HepG2 (cell line): ENCODE measurements at regions not wholly inside any gene's neighbourhood (a gene's known extent, or its start where the extent isn't known, plus 50 kb on each side); places are given as distances from the start of the nearest gene placed in this dataset.

Experiments
- EZH2 ChIP-seq: conservative IDR thresholded peaks from 2 replicates; pipeline ENCODE4 v1.6.1; 2012; ENCODE audit warnings: mild to moderate bottlenecking, low read depth, low read length, moderate library complexity
- ZFYVE20 ChIP-seq: sonication (generic); formaldehyde crosslinking; IDR thresholded peaks from 2 replicates; pipeline ENCODE4 v1.8.0; 2023; ENCODE audit warnings: low read depth, mild to moderate bottlenecking, moderate library complexity, missing genetic modification reagents, borderline replicate concordance
- ZNF354B ChIP-seq: sonication (generic); formaldehyde crosslinking; IDR thresholded peaks from 2 replicates; pipeline ENCODE4 v1.8.0; 2022; ENCODE audit warnings: mild to moderate bottlenecking, missing genetic modification reagents
- ZNF549 ChIP-seq: sonication (generic); formaldehyde crosslinking; IDR thresholded peaks from 2 replicates; pipeline ENCODE4 v1.5.0; 2020; ENCODE audit warnings: missing genetic modification reagents
- TF ChIP-seq, protein P1 (sequence below): sonication (generic); formaldehyde crosslinking; IDR thresholded peaks from 2 replicates; pipeline ENCODE4 v1.5.0; 2020; ENCODE audit warnings: mild to moderate bottlenecking, missing genetic modification reagents, moderate library complexity
- TF ChIP-seq, protein P2 (sequence below): sonication (generic); formaldehyde crosslinking; IDR thresholded peaks from 2 replicates; pipeline ENCODE4 v1.4.0; 2020; ENCODE audit warnings: missing genetic modification reagents
- TF ChIP-seq, protein P3 (sequence below): sonication (generic); formaldehyde crosslinking; IDR thresholded peaks from 2 replicates; pipeline ENCODE4 v1.4.0; 2020; ENCODE audit warnings: mild to moderate bottlenecking, missing genetic modification reagents

DNA sequence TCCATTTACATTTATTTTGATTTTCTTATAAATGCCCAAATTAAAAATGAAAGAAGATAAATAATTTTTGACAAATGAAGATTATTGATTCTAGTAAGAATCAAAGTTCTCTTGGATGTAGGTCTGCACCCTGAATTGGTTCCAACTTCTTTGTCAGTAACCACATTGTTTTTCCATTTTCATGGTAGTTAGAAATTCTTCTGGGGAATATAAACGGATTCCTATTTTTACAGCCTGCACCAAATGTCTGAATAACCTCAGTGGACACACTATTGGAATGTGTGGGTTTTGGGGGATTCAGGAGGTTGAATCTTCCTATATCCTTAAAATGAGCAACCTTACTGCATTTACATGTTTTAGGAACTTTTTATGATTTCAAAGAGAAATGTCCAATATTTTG is 1085.3 kb upstream of the MAP3K7 start:
- TF ChIP-seq EZH2 = no peak
- no peak for TF ChIP-seq ZFYVE20 (CRISPR knock-in tag)
- no peak for TF ChIP-seq ZNF354B (CRISPR knock-in tag)
- TF ChIP-seq, protein P1, sequence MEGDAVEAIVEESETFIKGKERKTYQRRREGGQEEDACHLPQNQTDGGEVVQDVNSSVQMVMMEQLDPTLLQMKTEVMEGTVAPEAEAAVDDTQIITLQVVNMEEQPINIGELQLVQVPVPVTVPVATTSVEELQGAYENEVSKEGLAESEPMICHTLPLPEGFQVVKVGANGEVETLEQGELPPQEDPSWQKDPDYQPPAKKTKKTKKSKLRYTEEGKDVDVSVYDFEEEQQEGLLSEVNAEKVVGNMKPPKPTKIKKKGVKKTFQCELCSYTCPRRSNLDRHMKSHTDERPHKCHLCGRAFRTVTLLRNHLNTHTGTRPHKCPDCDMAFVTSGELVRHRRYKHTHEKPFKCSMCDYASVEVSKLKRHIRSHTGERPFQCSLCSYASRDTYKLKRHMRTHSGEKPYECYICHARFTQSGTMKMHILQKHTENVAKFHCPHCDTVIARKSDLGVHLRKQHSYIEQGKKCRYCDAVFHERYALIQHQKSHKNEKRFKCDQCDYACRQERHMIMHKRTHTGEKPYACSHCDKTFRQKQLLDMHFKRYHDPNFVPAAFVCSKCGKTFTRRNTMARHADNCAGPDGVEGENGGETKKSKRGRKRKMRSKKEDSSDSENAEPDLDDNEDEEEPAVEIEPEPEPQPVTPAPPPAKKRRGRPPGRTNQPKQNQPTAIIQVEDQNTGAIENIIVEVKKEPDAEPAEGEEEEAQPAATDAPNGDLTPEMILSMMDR (CRISPR knock-in tag) = no peak
- TF ChIP-seq, protein P2, sequence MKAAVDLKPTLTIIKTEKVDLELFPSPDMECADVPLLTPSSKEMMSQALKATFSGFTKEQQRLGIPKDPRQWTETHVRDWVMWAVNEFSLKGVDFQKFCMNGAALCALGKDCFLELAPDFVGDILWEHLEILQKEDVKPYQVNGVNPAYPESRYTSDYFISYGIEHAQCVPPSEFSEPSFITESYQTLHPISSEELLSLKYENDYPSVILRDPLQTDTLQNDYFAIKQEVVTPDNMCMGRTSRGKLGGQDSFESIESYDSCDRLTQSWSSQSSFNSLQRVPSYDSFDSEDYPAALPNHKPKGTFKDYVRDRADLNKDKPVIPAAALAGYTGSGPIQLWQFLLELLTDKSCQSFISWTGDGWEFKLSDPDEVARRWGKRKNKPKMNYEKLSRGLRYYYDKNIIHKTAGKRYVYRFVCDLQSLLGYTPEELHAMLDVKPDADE = no peak
- TF ChIP-seq, protein P3, sequence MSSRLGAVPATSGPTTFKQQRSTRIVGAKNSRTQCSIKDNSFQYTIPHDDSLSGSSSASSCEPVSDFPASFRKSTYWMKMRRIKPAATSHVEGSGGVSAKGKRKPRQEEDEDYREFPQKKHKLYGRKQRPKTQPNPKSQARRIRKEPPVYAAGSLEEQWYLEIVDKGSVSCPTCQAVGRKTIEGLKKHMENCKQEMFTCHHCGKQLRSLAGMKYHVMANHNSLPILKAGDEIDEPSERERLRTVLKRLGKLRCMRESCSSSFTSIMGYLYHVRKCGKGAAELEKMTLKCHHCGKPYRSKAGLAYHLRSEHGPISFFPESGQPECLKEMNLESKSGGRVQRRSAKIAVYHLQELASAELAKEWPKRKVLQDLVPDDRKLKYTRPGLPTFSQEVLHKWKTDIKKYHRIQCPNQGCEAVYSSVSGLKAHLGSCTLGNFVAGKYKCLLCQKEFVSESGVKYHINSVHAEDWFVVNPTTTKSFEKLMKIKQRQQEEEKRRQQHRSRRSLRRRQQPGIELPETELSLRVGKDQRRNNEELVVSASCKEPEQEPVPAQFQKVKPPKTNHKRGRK (CRISPR knock-in tag) = no peak
- TF ChIP-seq ZNF549 = no peak
